CD4-positive, alpha-beta T cell treated with Interleukin-6 at 100 ng/mL for 8 hours (primary cell): ENCODE measurements at regions not wholly inside any gene's neighbourhood (a gene's known extent, or its start where the extent isn't known, plus 50 kb on each side); places are given as distances from the start of the nearest gene placed in this dataset.
A peak's percentile ranks its signal among the peaks of the same experiment; 100 is the strongest.

ENCODE experiments used
- DNase-seq: peaks from one replicate; pipeline ENCODE4 v3.0.0-alpha.2; 2020; ENCODE audit warnings: mixed read lengths, low spot score

DNA sequence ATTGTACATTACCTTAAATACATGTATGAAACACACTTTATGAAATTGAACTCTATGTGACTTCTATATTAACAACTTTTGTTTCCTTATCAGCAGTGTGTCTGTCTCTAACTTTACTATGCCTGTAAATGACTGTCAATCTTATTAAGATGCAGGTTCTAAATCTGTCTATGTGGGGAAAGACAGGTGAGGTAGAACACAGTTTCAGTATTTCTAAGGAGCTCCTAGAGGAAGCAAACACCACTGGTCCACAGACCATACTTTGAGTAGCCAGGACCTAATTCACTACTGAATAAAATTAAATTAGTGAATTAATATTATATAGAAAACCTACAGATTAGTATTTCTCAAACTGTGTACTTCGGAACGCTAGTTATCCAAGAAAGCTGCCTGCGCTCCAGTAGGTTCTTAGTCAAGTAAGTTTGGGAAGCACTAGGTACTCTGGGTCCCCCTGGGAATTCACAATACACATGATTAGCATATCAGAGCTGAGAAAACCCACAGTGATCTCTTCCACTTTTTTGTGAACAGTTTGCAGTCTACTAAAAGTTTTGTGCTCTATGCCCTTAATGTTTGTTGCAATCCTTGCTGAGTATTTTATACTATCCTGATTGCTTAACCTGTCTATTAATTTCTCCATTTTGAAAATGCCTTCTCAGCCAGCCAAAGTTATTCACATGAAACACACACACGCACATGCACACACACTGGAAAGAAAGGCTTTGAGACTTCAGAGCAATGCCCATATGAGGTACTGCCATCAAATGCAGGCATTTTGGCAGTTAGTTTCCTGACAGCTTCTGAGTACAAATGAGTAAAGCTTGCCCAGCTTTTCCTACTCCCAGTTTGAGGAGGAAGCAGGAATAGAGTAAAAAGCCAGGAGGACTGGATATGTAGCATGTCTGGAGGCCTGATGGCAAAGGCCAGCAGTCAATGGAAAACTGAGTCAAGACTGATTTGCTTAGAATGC lies 133.6 kb upstream of the CPEB2 start:
- DNase-seq = no peak

GRCh38 chr4:14871676-14872430 lies 130.4 kb upstream of the CPEB2 start:
- DNase-seq = peak; percentile 12

GRCh38 chr4:14874990-14875389 lies 127.3 kb upstream of the CPEB2 start:
- no peak for DNase-seq

- DNase-seq = peak; percentile 14
These were observed 124.7 kb upstream of the CPEB2 start for GRCh38 chr4:14877246-14878225.

DNA sequence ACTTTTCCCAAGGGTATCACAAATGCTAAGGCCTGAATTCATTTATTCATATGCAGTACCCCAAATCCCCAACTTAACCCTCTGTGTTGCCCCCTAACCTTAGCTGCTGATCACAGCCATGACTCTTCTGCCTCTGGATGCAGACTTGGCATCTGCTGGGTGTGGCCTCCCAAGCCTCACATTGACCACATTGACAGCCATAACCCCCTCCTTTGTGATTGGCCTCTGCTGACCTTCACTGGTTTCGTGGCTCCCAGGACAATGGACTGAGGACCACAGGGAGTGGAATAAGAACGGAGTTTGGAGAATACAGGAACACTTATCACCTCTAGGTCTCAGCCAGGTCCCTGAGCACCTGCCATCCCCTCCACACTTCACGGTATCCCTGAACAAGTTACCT lies 123.6 kb upstream of the CPEB2 start:
- DNase-seq = no peak

- DNase-seq = no peak
These were observed 122.6 kb upstream of the CPEB2 start for GRCh38 chr4:14879683-14880082.

DNA sequence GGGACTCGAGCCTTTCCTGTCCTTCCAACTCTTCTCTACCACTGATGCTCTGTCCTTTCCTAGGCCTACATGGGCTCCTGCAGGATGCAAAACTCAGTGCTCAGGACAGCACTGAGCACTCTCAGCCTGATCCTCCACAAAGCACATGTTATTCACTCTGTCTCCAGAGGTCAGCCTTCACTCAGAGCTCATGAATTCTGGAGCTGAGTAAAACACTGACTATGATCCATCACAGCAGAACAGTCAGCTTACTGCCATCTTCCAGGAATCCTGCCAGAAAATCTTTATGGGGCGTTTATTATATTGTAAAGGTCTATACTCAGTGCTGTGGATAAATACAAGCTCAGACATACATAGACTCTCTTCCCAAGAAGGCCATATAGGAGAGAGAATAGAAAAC lies 121.5 kb upstream of the CPEB2 start:
- DNase-seq = no peak

DNA sequence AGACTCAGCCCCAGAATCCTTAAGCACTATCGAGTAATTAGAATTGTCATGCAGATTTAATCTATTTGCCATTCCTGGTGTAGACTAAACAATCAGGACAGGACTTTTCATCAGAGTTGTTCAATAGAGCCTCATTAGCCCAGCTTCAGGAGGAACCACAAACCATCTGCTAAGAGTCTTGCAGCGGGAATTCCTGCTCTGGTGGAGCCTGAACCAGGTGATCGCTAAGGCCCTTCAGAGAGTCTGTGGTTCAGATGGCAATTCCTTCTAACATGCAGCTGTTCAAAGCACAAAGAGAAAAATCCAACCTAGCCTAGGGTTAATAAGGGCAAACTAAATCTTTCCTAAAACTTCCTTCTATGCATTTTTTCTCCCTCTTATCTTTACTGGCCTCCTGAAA lies 119.1 kb upstream of the CPEB2 start:
- DNase-seq = no peak

DNA sequence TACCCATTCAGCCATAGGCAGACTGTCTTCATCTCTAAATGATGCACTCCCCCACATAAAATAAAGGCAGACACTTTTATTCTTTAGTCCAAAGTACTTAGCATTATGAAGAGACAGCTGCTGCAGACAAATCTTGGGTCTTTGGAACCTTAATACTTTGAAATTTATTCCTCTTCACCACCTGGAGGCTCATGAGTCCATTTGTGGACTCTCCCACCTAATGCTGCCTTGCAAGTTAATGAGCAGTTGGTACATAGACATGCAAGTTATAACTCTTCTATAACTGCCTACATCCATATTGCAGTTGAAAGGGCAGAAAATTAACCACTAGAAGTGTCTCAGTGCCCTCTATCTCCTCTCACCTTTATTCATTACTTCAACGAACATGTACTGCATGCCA lies 118.6 kb upstream of the CPEB2 start:
- no peak for DNase-seq

- no peak for DNase-seq
These were observed 114.3 kb upstream of the CPEB2 start for GRCh38 chr4:14887842-14888433.

DNA sequence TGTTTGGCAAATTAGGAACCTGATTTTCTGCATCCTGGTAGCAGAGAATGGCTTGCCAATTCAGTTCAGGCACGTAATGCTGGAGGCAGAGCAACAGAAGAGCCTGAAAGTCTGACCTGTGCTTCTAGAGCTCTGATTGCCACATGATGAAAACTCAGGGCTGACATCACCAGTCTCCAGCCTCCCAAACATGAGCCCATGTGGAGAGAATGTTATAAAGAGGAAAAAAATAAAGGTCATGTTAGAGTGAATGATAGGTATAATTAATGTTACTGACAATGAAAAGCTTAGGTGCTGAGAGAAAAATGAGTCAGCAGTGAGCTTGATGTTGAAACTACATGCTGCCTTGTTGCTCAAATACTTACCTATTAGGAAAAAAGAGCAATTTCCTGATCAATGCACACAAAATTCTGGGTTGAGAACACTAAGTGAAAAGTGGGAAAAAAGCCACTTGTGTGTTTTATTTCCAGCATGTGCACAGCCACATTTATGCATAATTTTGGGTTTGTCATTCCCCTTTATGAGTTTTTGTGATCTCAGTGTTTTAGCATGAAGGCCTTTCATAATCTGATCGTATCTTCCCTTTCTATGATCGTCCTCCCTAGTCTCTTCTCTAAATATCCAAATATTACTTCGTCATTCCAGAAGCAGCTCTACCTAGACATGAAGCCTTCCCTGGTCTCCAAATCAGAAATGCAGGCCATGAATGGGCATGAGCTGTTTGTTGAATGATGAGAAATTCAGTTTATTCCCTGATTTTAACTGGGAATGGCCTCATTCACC lies 113.3 kb upstream of the CPEB2 start:
- no peak for DNase-seq

GRCh38 chr4:14892563-14892962 lies 109.7 kb upstream of the CPEB2 start:
- DNase-seq = no peak

DNA sequence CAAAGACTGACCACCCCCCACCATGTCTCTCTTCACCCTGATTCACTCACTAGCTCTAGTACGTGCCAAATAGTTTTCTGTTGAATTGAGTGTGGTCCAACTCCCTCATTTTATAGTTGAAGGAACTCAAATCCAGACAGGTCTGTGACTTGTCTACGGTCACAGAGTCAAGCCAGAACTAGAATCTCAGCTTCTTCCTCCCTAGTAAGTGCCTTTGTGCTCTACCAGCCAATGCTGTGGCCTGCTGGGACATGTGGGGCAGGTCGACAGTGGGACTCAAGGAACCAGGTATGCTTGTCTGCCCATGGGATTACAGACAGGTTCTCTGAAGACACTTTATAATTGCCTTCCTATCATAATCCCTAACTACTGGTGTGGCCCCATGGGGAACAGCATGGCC lies 108.6 kb upstream of the CPEB2 start:
- DNase-seq = no peak

DNA sequence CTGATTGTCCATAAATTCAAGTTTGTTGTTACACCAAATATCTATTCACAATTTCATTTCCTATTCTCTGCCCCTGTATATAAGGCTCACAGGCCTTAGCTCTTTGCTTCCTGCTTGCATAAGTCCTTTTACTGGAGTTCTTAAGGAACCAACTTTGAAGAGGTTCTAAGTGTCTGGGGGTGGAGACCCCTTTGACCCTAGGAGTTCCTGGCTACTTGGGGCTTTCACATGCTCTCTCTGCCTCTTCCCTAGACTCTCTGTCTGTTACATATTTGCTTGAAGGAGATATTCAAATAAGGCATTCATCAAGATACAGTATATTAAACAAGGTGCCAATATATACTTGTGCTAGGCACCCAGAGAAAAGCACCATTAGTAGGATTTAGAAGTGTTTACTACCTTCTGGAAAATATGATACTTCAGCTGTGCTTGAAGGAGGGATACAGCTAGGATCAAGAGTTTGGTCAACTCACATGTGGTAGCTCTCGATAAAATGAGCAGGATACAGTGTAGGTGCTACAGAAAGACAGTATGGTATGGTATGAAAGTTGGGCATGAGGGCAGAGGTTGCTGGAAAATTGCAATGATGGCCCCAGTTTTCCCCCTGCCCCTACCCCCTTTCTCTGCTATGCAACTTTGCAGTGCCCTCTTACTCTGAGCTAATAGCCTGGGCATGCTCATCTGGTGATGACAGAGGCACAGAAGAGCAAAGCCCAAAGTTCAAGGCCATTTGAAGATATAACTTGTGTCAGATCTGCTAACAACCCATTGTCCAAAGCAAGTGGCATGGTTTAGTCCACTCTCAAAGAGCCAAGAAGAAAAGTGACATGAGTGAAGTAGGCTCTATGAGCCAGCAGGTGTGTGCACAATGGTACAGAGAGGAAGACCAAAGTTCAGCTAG lies 107.6 kb upstream of the CPEB2 start:
- no peak for DNase-seq

GRCh38 chr4:14896656-14897175 lies 105.6 kb upstream of the CPEB2 start:
- DNase-seq = no peak

GRCh38 chr4:14897217-14897616 lies 105.1 kb upstream of the CPEB2 start:
- no peak for DNase-seq

DNA sequence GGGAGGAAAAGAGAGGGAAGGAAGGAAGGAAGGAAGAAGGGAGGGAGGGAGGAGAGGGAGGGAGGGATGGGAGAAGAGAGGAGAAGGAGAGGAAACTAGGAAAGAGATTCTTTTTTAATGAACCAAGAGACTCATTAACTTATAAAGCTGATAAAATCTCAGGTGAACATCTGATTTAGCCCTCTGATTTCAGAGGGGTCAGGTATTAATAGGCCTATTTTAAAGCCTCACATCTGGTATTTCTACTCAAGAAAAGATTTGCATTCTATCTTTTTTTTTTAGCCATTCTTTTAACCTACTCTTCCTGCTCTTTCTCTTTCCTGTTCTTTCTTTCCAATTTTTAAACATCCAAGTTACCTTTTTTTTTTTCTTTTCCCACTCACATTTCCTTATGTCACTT lies 103.3 kb upstream of the CPEB2 start:
- no peak for DNase-seq

- DNase-seq = no peak
These were observed 99.9 kb upstream of the CPEB2 start for GRCh38 chr4:14902342-14902741.

DNA sequence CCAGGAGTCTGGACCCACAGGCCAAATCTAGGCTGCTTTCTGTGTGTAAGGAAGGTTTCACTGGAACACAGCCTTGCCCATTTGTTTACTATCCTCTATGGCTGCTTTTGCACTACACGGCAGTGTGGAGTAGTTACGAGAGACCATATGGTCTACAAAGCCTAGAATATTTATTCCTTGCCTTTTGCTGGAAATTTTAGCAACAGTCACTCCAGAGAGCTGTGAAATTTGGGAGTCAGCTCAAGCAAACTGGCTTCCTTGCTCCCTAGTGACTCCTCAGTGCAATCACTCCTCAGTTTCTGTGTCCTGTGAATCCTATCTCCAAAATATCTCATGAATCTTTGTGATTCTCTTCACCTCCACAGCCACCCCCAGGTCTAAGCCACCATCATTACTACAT lies 99.0 kb upstream of the CPEB2 start:
- DNase-seq = no peak

GRCh38 chr4:14906805-14907204 lies 95.5 kb upstream of the CPEB2 start:
- no peak for DNase-seq
